ENCODE measurements at regions not wholly inside any gene's neighbourhood (a gene's known extent, or its start where the extent isn't known, plus 50 kb on each side); places are given as distances from the start of the nearest gene placed in this dataset.
"Not testable (repeated sequence)": the region's sequence is repeated elsewhere in the genome, so short reads cannot be mapped to it uniquely, and the experiment has no call there.

GRCh38 chr1:29685387-29685786 lies 449.1 kb downstream of the PTPRU start:
- CTCF ChIA-PET = no interaction called here
- POLR2A ChIA-PET = no interaction called here
- TF ChIP-seq L3MBTL2 (conservative IDR thresholded peaks at IDR 0.05) (no peak), SUZ12 (IDR thresholded peaks at IDR 0.05) (no peak), ARNT (IDR thresholded peaks at IDR 0.05) (no peak), FOXA1 (IDR thresholded peaks at IDR 0.05) (no peak), BHLHE40 (IDR thresholded peaks at IDR 0.05; ENCODE audit: borderline replicate concordance) (no peak), FOXM1 (IDR thresholded peaks at IDR 0.05; ENCODE audit: borderline replicate concordance) (no peak), CTBP1 (IDR thresholded peaks at IDR 0.05; ENCODE audit: borderline replicate concordance) (no peak), HDGF (IDR thresholded peaks at IDR 0.05; ENCODE audit: borderline replicate concordance) (no peak)

GRCh38 chr1:29684141-29684540 lies 447.8 kb downstream of the PTPRU start:
- DNase-seq (ENCODE audit: extremely low spot score) = no peak
- CTCF ChIA-PET = no interaction called here

More at GRCh38 chr1:29685387-29685786, 449.1 kb downstream of the PTPRU start:
- DNase-seq (ENCODE audit: extremely low spot score) = no peak

GRCh38 chr1:29683472-29683871 lies 447.1 kb downstream of the PTPRU start:
- TF ChIP-seq TARDBP (IDR thresholded peaks at IDR 0.05) (no peak), ZNF384 (IDR thresholded peaks at IDR 0.05) (no peak), PKNOX1 (IDR thresholded peaks at IDR 0.05) (no peak), NFRKB (IDR thresholded peaks at IDR 0.05) (no peak), ELF4 (IDR thresholded peaks at IDR 0.05) (no peak), SP1 (IDR thresholded peaks at IDR 0.05) (no peak), HDGF (IDR thresholded peaks at IDR 0.05; ENCODE audit: borderline replicate concordance) (no peak)
- ChIA-PET CTCF (no interaction called here), POLR2A (no interaction called here)
- DNase-seq (ENCODE audit: extremely low spot score) = no peak

More at GRCh38 chr1:29684141-29684540, 447.8 kb downstream of the PTPRU start:
- TF ChIP-seq FOXA1 (IDR thresholded peaks at IDR 0.05) (no peak), FOXK2 (IDR thresholded peaks at IDR 0.05) (no peak), FOXM1 (IDR thresholded peaks at IDR 0.05; ENCODE audit: borderline replicate concordance) (no peak), NFRKB (IDR thresholded peaks at IDR 0.05) (no peak), HDGF (IDR thresholded peaks at IDR 0.05; ENCODE audit: borderline replicate concordance) (no peak), SP1 (IDR thresholded peaks at IDR 0.05) (no peak), BHLHE40 (IDR thresholded peaks at IDR 0.05; ENCODE audit: borderline replicate concordance) (no peak), ARNT (IDR thresholded peaks at IDR 0.05) (no peak), TARDBP (IDR thresholded peaks at IDR 0.05) (no peak), ZNF384 (IDR thresholded peaks at IDR 0.05) (no peak), ELF4 (IDR thresholded peaks at IDR 0.05) (no peak), LEF1 (IDR thresholded peaks at IDR 0.05; ENCODE audit: borderline replicate concordance) (no peak), SUZ12 (IDR thresholded peaks at IDR 0.05) (no peak), L3MBTL2 (conservative IDR thresholded peaks at IDR 0.05) (no peak), CTBP1 (IDR thresholded peaks at IDR 0.05; ENCODE audit: borderline replicate concordance) (no peak), PKNOX1 (IDR thresholded peaks at IDR 0.05) (no peak)
- POLR2A ChIA-PET = no interaction called here

- ChIA-PET POLR2A (no interaction called here), CTCF (interaction anchor here (0.6 to 1.4 kb wide), 2 partner anchors 21 to 111 kb away, joined by 3 to 4 read pairs; no protein-coding TSS in a partner anchor)
- TF ChIP-seq PKNOX1 (IDR thresholded peaks at IDR 0.05) = no peak
- TF ChIP-seq LEF1 (IDR thresholded peaks at IDR 0.05; ENCODE audit: borderline replicate concordance) = no peak
- TF ChIP-seq SP1 (IDR thresholded peaks at IDR 0.05) = no peak
- no peak for TF ChIP-seq TARDBP (IDR thresholded peaks at IDR 0.05)
- no peak for TF ChIP-seq ZNF384 (IDR thresholded peaks at IDR 0.05)
- no peak for TF ChIP-seq ELF4 (IDR thresholded peaks at IDR 0.05)
- no peak for TF ChIP-seq ARNT (IDR thresholded peaks at IDR 0.05)
- DNase-seq (ENCODE audit: extremely low spot score) = no peak
These were observed 446.6 kb downstream of the PTPRU start for GRCh38 chr1:29682919-29683295.

GRCh38 chr1:29682171-29682918 lies 446.0 kb downstream of the PTPRU start:
- DNase-seq (ENCODE audit: extremely low spot score) = no peak
- TF ChIP-seq SUZ12 (IDR thresholded peaks at IDR 0.05) (no peak), SP1 (IDR thresholded peaks at IDR 0.05) (no peak), FOXM1 (IDR thresholded peaks at IDR 0.05; ENCODE audit: borderline replicate concordance) (no peak), LEF1 (IDR thresholded peaks at IDR 0.05; ENCODE audit: borderline replicate concordance) (no peak), HDGF (IDR thresholded peaks at IDR 0.05; ENCODE audit: borderline replicate concordance) (no peak), PKNOX1 (IDR thresholded peaks at IDR 0.05) (no peak), ARNT (IDR thresholded peaks at IDR 0.05) (no peak), ZNF384 (IDR thresholded peaks at IDR 0.05) (no peak), TARDBP (IDR thresholded peaks at IDR 0.05) (no peak), FOXA1 (IDR thresholded peaks at IDR 0.05) (no peak)
- CTCF ChIA-PET = interaction anchor here (0.6 to 1.4 kb wide), 2 partner anchors 21 to 112 kb away, joined by 3 to 4 read pairs; no protein-coding TSS in a partner anchor
- POLR2A ChIA-PET = no interaction called here

- POLR2A ChIA-PET; CTCF ChIA-PET; DNase-seq (ENCODE audit: extremely low spot score): not testable (repeated sequence)
These were observed 445.1 kb downstream of the PTPRU start for GRCh38 chr1:29681416-29681815.
